Erythroblast (primary cell): ENCODE measurements at regions not wholly inside any gene's neighbourhood (a gene's known extent, or its start where the extent isn't known, plus 50 kb on each side); places are given as distances from the start of the nearest gene placed in this dataset.

ENCODE experiments used
- GATA1 ChIP-seq: IDR thresholded peaks from 2 replicates; pipeline ENCODE4 v1.6.1; 2011; ENCODE audit warnings: low read depth, mild to moderate bottlenecking, control low read depth, low read length, moderate library complexity
- POLR2A ChIP-seq: IDR thresholded peaks from 2 replicates; pipeline ENCODE4 v1.6.1; 2011; ENCODE audit warnings: mild to moderate bottlenecking, low read length

DNA sequence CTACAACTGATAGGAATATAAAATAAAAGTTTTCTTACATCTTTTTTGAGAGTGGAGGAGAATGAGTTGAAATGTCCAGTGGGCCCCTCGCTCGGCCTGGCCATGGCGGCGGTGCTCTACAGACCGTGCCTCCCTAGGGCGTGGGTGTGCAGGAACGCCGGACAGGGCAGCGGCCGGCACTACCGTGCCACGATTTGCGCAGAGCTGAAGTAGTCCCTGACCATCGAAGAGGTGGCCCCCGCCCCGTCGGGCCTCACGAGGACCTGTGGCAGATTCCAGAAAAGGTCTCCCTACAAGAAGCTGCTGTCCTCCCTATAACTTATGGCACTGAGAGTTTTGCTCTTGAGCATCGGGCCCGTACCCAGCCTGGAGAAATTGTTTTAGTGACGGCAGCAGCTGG, 228.9 kb upstream of the ARHGAP24 start:
- no peak for TF ChIP-seq POLR2A
- no peak for TF ChIP-seq GATA1
